ENCODE measurements at regions not wholly inside any gene's neighbourhood (a gene's known extent, or its start where the extent isn't known, plus 50 kb on each side); places are given as distances from the start of the nearest gene placed in this dataset.

DNA sequence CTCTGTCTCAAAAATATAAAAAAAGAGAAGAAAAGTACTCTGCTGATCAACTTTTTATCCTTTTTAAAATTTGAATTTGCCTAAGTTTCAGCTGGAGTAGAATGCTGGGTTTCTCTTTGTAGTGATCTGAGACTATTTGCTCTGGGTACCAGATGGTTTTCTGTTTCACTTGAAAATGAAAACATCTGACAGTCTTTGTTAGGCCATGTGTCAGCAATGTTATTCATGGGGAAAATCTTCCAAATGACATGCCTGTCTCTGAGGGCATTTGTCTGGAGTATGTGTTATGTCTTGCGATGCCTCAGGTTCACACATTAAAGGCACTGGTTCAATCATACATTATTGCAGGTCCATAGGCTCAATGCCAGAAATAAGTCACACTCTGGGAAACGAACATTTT lies 175.3 kb upstream of the TMEM229A start:
- no peak for TF ChIP-seq POLR2A (IDR thresholded peaks at IDR 0.05)
- TF ChIP-seq, protein P1, sequence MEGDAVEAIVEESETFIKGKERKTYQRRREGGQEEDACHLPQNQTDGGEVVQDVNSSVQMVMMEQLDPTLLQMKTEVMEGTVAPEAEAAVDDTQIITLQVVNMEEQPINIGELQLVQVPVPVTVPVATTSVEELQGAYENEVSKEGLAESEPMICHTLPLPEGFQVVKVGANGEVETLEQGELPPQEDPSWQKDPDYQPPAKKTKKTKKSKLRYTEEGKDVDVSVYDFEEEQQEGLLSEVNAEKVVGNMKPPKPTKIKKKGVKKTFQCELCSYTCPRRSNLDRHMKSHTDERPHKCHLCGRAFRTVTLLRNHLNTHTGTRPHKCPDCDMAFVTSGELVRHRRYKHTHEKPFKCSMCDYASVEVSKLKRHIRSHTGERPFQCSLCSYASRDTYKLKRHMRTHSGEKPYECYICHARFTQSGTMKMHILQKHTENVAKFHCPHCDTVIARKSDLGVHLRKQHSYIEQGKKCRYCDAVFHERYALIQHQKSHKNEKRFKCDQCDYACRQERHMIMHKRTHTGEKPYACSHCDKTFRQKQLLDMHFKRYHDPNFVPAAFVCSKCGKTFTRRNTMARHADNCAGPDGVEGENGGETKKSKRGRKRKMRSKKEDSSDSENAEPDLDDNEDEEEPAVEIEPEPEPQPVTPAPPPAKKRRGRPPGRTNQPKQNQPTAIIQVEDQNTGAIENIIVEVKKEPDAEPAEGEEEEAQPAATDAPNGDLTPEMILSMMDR (IDR thresholded peaks at IDR 0.05): no peak
